ENCODE measurements at regions not wholly inside any gene's neighbourhood (a gene's known extent, or its start where the extent isn't known, plus 50 kb on each side); places are given as distances from the start of the nearest gene placed in this dataset.

DNA sequence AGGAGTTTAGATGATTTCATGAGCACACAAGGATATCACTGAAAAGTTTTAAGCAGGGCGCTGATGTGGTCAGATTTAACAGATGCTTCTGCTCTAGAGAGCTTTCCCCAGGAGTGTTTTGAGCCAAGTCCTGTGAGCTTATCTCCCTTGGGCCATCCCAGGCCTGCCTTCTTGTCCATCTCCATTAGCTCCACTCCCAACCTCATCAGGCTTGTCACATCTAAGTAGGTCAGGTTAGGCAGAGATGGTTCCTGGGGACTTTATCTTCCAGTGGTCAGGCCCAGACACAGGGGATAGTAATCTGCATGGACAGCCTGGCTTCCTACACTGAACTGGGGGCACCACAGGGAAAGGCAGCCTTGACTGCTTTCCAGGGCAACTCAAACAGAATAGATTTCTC lies 145.4 kb upstream of the SRRM4 start:
- DNase-seq (ENCODE audit: low read depth): no peak
- TF ChIP-seq, protein P1, sequence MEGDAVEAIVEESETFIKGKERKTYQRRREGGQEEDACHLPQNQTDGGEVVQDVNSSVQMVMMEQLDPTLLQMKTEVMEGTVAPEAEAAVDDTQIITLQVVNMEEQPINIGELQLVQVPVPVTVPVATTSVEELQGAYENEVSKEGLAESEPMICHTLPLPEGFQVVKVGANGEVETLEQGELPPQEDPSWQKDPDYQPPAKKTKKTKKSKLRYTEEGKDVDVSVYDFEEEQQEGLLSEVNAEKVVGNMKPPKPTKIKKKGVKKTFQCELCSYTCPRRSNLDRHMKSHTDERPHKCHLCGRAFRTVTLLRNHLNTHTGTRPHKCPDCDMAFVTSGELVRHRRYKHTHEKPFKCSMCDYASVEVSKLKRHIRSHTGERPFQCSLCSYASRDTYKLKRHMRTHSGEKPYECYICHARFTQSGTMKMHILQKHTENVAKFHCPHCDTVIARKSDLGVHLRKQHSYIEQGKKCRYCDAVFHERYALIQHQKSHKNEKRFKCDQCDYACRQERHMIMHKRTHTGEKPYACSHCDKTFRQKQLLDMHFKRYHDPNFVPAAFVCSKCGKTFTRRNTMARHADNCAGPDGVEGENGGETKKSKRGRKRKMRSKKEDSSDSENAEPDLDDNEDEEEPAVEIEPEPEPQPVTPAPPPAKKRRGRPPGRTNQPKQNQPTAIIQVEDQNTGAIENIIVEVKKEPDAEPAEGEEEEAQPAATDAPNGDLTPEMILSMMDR (IDR thresholded peaks at IDR 0.05; ENCODE audit: insufficient read depth, low read length): no peak
- no peak overlapping the region for H3K4me3 ChIP-seq (ENCODE audit: low read depth, low read length)

GRCh38 chr12:118840399-118840798 lies 140.9 kb upstream of the SRRM4 start:
- no peak for DNase-seq (ENCODE audit: low read depth)
- TF ChIP-seq, protein P1 (IDR thresholded peaks at IDR 0.05; ENCODE audit: insufficient read depth, low read length): no peak
- H3K4me3 ChIP-seq (ENCODE audit: low read depth, low read length): no peak overlapping the region

DNA sequence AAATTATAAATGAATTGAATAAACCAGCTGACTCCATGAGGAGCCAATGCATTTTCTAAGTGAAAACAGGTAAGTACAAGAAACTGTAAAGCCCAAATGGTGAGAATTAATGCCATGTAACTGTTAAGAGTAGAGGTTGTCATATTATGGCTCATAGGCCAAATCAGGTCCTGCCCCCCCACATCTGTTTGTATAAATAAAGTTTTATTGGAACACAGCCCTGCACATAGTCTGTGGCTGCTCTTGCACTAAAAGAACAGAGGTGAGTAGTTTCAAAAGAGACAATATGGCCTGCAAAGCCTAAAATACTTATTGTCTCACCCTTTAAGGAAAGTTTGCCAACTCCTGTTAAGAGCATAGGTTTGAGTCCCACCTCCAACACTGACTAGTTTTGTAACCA lies 140.5 kb upstream of the SRRM4 start:
- no peak overlapping the region for H3K4me3 ChIP-seq (ENCODE audit: low read depth, low read length)
- TF ChIP-seq, protein P1 (IDR thresholded peaks at IDR 0.05; ENCODE audit: insufficient read depth, low read length): no peak
- DNase-seq (ENCODE audit: low read depth): no peak

DNA sequence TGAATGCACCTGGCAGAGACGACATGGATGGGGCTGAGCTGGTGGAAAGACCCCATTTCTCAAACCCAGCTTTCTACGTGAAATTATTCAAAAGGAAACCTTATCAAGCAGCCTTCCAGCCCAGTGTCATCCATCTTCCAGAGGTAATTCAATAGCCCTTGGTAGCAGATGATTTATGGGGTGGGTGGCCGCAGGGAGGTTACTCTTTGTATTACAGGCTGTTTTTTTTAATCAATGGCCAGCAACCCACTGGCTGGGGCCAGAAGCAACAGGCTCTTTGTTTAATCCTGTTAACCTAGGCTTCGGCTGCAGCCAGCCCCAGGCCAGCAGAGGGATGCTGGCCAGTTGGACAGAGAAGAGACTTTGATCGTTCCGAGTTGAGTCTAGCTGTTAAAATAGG lies 139.8 kb upstream of the SRRM4 start:
- DNase-seq (ENCODE audit: low read depth): no peak
- no peak overlapping the region for H3K4me3 ChIP-seq (ENCODE audit: low read depth, low read length)
- TF ChIP-seq, protein P1 (IDR thresholded peaks at IDR 0.05; ENCODE audit: insufficient read depth, low read length): no peak

- TF ChIP-seq, protein P1 (IDR thresholded peaks at IDR 0.05; ENCODE audit: insufficient read depth, low read length): no peak
- no peak overlapping the region for H3K4me3 ChIP-seq (ENCODE audit: low read depth, low read length)
- DNase-seq (ENCODE audit: low read depth): no peak
These were observed 138.5 kb upstream of the SRRM4 start for GRCh38 chr12:118842866-118843265.

DNA sequence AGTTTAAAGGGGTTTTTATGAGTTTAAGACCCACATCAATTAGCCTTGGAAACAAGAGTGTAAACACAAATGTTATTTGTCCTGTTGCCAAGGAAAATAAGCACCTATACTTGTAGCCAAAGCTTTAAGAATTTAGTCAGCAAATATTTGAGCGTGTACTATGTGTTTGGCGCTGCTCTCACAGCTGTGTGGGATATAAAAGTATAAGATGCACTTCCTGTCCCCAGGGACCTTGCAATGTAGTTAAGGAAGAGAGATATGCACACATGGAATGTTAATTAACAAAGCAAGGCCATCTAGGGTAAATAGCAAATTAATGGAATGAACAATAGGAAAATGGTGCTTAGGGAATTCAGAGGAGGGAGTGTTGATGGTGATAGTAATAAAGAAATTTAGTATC lies 134.9 kb upstream of the SRRM4 start:
- H3K4me3 ChIP-seq (ENCODE audit: low read depth, low read length): no peak overlapping the region
- TF ChIP-seq, protein P1 (IDR thresholded peaks at IDR 0.05; ENCODE audit: insufficient read depth, low read length): no peak
- DNase-seq (ENCODE audit: low read depth): no peak

DNA sequence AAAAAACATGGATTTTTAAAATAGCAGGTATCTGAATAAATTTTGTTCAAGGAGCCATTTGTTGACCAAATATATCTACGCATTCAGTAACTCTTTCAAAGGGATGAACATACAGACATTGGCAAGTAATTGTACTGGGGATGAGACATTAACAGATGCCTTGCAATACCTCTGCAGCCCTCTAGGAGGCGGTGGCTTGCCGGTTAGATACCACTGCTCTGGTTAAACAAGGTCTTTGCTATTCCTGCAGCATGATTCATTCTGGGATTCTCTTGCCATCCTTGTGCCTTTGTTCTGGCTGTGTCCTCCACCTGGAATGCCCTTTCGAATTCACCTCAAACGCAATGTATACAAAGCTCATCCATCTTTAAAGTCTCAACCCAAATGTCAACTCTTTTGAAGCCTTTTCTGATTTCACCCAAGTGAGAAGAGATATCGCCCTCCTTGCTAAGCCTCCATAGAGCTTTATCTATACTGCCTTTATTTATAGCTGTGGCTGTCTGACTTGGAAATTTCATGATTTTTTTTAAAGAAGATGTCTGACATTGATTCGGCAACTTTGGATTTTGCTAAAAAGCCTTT lies 131.0 kb upstream of the SRRM4 start:
- no peak overlapping the region for H3K4me3 ChIP-seq (ENCODE audit: low read depth, low read length)
- TF ChIP-seq, protein P1 (IDR thresholded peaks at IDR 0.05; ENCODE audit: insufficient read depth, low read length): peak; percentile 55
- DNase-seq (ENCODE audit: low read depth): no peak

All from fibroblast of the aortic adventitia (primary cell).